NCI-H748 (cell line): ENCODE measurements at regions not wholly inside any gene's neighbourhood (a gene's known extent, or its start where the extent isn't known, plus 50 kb on each side); places are given as distances from the start of the nearest gene placed in this dataset.
"Not testable (repeated sequence)": the region's sequence is repeated elsewhere in the genome, so short reads cannot be mapped to it uniquely, and the experiment has no call there.

Experiments
- DNase-seq: peaks from one replicate; lab custom pipeline; 2025; ENCODE audit not compliant: unreplicated experiment; lab: John Stamatoyannopoulos, UW

DNA sequence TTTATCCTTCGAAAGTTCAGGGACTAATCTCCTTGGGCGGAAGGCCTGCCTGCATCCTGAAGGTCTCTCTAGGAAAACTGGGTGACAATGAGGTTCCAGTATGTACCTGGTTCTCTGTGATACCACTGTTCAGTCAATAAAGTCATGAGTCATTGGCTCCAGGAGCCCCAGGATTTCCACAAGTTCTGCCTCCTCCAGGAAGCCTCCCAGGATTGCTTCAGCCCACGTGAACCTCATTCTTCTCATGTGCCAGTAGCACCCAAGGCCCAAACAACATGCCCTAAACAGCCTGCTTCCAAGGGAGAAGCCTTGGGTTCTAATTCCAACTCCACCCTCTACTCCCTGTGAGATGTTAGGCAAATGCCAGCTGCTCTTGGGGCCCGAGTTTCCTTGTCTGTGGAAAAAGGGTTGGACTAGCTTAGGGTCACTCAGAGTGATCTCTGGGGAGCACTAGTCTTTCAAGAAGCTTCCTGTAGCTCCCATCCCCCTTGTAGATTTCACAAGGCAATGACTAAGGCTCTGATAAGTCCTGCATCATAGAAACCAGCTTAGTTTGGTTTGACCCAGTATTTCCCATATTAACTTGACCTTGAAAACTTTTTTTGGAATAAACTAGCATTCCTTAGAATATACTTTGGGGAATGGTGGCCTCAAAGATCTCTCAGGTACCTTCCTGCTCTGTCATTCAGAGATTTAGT lies 118.3 kb upstream of the ATP2B2 start:
- no peak for DNase-seq

- no peak for DNase-seq
Observed at GRCh38 chr3:10625323-10625722, 119.9 kb upstream of the ATP2B2 start.

DNA sequence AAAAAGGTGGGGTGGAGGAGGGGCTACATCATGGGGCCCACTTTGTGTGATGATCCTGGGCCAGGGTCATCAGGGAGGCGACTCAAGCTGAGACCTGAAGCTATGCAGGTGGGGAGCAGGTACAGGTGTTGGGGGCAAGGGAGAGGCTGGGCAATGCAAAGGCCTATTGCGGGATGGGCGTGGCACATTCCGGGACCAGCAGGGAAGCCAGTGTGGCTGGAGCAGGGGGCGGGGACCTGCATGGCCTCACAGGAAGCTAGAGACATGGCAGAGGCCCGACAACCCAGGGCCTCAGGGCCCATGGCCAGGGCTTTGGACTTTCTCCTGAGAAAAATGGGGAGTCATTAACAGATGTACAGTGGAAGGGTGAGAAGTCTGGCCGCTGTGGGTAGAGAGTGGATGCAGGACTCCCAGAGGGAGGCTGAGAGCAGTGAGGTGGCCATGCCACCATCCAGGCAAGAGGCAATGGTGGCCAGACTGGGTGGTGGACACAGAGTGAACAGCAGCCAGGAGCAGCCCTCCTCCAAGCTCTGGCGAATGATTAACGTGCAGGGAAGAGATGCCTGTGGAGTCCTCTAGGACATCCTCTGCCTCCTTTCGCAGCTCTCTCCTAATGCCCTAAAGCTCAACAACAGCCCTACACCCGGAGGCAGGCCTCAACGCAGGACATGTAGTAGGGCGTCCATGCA lies 122.6 kb upstream of the ATP2B2 start:
- no peak for DNase-seq

DNA sequence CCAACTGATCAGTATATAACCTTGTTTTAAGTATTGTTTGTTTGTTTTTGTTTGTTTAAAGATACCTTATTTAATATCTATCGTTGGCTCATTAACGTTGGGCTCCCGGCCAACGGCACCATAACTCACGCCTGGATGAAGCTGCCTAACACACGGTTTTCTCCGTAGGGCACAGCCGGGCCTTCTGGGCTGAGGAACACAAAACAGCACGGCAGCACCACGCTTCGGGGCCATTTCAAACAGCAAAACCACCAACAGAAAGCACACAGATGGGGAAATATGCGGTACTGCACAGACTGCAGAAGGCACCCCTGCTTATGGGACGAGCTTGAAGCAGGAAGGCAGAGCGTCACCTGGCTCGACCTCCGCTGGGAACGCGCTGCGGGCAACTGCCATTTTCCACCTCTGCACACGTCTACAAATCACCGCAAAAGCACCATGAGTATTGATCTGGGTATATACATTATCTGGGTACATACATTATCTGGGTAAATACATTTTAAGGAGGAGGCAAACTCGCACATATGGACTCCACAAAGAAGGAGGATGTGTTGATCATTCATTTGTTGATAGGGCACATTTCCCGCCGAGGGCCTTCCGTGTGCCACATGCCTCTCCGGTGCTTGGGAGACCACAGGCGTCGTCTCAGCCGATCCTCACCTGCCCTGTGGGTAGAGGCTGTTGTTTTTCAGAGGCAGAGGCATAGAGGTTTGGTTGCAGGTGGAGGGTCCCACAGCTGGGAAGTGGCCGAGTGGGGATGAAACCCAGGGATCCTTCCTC lies 123.7 kb upstream of the ATP2B2 start:
- no peak for DNase-seq

GRCh38 chr3:10629671-10630040 lies 124.3 kb upstream of the ATP2B2 start:
- no peak for DNase-seq

GRCh38 chr3:10631224-10631623 lies 125.8 kb upstream of the ATP2B2 start:
- no peak for DNase-seq

DNA sequence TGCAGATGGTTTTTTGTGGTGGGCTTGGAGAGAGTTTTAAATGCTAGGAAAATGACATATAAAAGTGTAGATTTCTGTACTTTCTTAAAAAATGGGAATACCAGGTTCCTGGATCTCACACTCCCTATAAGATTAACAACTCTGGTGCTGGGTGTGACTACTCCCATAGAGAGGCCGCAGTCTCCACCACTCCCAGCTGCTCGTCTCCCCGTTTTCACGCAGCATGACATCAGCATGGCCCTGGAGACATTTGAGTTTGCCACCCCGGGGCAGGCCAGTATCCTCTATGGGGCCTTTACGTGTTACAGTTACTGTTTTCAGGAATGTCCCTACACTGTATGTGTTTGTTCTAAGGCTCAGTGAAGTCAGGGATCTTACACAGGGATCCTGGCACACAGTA lies 126.7 kb upstream of the ATP2B2 start:
- no peak for DNase-seq

DNA sequence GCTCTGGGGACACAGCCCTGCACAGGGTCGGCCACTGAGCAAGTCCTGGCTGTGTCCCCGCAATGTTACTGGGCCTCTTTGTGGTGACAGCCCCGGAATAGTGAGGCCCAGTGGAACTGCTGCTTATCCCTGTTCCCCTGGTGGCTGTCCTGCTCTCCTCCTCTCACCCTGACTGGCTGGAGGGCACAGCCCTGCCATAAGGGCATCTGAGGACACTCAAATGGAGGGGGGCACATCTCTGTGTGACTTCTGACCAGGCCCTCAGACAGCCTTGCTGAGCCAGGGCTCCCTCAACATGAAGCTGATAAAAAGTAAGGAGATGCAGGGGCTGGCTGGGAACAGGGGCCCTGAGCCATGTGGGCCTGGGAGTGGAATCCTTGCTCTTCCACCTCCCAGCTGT lies 127.4 kb upstream of the ATP2B2 start:
- DNase-seq, result no peak

DNA sequence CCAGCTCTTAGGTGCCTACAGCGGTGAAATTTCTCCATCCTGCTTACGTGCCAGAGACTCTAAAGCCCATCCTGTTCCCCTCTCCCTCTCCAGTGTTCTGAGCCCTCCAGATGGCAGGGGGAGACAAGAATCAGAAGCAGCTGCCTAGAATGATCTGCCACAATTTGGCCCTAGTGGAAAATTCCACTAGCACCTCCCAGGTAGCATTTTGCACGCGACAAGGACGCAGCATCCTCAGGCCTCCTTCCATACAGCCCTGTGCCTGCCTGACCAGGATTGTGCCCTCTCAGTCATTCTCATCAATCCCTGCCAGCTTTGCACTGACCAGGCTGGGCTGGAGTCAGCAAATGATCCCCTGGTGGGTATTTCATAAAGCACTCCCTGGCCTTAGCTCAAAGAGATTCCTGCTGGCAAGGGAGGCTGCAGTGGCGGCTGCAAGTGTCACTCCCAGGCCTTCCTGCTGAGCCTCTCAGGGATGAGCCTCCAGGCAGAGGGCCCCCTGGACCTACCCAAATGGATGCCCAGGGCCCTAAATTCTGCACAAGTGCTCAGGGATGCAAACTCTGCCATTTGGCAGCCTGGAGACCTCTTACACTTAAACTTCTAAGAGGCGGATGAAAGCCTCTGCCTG lies 130.2 kb upstream of the ATP2B2 start:
- no peak for DNase-seq

DNA sequence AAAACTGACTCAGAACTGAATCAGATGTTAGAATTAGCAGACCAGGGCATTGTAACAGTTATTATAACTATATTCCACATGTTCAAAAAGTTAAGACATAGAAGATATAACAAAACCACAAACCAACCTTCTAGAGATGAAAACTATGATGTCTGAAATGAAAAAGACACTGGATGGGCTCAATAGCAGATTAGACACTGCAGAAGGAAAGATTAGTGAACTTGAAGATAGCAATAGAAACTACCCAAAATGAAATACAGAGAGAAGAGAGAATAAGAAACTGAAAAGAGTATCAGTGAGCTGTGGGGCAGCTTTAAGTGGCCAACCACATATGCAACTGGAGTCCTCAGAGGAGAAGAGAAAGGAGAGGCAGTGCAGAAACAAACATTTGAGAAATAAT lies 132.0 kb upstream of the ATP2B2 start:
- DNase-seq, result no peak

DNA sequence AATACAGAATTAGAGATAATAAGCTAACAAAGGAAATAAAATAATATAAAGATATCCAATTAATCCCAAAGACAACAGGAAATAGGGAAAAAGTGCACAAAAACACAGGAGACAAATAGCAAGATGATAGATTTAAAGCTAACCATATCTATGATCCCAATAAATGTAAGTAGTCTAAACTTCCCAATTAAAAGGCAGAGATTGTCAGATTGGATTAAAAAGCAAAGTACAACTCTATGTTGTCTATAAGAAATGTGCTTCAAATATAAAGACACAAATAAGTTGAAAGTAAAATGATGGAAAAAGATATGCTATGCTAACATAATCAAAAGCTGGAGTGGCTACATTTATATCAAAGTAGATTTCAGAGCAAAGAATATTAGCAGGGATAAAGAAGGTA lies 133.1 kb upstream of the ATP2B2 start:
- DNase-seq, result no peak

GRCh38 chr3:10641760-10642159 lies 136.4 kb upstream of the ATP2B2 start:
- no peak for DNase-seq

DNA sequence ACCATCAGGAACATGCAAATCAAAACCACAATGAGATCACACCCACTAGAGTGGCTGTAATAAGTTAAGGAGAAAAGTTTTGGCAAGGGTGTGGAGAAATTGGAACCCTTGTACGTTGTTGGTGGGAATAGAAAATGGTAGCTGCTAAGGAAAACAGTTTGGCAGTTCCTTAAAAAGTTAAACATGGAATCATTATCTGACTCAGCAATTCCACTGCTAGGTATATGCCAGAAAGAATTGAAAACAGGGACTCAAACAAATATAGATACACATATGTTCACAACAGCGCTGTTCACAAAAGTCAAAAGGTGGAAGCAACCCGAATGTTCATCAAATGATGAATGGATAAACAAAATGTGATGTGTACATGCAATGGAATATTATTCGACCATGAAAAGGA lies 138.8 kb upstream of the ATP2B2 start:
- no peak for DNase-seq

DNA sequence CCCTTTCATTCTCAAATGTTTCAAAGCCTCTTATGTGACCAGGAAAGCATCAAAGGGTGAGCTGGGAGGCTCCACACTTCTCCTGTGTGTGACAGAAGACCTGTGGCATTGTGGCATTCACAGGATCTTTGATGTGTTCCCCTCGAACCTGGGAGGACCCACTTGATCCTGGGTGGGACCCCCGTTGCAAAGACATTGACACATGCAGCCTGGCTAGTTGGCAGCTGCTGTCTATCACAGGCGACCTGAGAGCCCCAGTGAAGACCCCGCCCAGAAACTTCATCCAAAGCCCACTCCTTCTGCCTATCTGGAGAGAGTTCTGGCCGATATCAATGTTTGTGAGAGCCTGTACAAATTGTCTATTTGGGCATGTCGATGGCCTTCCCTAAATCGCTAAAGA lies 140.4 kb upstream of the ATP2B2 start:
- no peak for DNase-seq

DNA sequence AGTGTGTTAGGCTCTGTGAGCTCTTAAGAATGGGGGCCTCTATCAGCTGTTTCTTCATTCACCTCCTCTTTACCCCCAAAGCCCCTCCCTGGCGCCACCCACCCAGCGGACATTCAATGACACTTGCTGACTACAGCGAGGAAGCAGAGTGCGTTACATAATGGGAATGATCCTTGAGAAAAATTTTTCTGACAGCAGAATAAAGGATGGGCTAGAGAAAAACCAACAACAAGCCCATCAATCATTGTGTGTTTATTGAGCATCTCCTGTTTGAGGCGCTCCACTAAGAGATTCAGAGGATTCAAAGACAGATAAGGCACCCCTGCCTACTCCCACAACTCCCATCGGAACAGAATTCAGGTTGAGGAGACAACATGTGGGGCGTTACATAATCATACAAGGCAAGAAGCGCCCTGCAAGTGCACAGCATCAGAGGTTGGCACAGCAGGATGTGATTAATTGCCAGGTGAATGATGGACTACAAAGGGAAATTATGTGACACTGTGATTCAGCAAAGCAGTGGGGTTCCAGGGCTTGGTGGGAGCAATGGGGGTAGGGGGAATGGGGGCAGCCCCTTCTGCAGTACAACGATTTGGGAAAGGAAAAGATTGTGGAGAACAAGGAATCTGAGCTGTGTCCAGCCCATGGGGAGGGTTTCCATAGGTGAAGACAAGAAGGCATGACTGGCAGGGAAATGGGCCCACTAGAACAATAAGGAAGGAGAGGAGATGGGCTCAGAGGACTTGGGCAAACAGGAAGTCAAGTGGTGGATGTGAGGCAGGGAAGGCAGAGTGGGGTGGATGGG lies 141.3 kb upstream of the ATP2B2 start:
- DNase-seq, result no peak

DNA sequence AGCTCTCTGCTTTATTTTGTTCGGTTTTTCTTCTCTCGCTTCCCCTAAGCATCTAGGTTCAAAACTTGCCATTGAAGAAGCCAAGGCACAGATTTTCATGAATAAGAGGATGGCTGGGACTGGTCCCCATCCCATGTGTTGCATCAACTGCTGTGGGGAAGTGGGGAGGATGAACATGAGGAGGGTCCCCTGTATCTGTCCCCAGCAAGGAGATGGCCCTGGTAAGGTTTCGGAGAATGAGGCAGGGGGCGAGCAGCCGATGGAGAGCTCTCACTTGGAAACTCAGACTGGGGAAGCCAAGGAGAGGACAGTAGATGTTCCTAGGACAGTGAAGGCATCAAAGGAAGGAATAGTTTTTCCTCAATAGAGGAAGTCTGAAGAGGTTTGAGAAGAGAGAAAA lies 142.0 kb upstream of the ATP2B2 start:
- DNase-seq, result no peak

DNA sequence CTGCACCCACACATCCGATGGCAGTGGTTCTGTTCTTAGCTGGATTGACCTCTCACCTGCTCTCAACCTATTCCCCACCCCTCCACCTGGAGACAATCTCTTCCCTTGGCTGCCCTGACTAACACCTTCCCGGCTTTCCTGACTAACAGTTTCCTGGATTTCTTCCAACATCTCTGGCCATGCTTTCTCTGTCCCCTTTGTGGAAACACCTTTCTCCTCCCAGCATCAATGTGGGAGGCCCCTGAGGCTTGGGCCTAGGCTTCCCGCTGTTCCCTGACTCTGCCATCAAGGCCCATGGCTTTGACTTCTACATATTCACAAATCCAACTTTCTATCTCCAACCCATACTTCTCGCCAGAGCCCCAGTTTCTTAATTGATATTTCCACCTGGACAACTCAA lies 142.8 kb upstream of the ATP2B2 start:
- DNase-seq, result no peak

- not testable (repeated sequence) for DNase-seq
Observed at GRCh38 chr3:10649463-10649862, 144.1 kb upstream of the ATP2B2 start.

- no peak for DNase-seq
Observed at GRCh38 chr3:10651506-10651905, 146.1 kb upstream of the ATP2B2 start.

DNA sequence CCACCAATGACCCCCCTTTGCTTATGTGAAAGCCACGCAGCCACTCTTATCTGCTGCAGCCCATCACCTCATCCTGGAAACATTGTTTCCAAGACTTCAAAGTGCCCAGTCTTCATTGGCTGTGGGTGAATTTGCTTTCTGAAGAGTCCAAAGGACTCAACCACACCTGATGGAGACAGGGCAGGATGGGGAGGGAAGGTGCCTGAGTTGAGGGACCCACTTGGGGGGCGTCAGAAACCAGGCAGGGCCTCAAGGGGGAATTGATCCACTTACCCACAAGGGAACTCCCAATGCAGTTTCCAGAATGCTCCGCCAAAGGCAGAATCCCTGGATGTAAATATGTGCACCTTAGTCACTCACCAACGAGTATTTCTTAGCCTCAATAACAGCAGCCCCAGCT lies 147.9 kb upstream of the ATP2B2 start:
- no peak for DNase-seq
